HUES6 (cell line): ENCODE measurements at regions not wholly inside any gene's neighbourhood (a gene's known extent, or its start where the extent isn't known, plus 50 kb on each side); places are given as distances from the start of the nearest gene placed in this dataset.

Source experiments
- H3K27ac ChIP-seq: 2 replicates; pipeline ENCODE4 v1.7.0; 2013; ENCODE audit warnings: low read depth, mild to moderate bottlenecking, low read length, inconsistent platforms
- H3K27me3 ChIP-seq: 2 replicates; pipeline ENCODE4 v1.6.1; 2013; ENCODE audit warnings: low read length; ENCODE audit not compliant: control insufficient read depth, insufficient read depth
- H3K36me3 ChIP-seq: 2 replicates; pipeline ENCODE4 v1.6.1; 2013; ENCODE audit warnings: low read length; ENCODE audit not compliant: control insufficient read depth, insufficient read depth
- H3K4me1 ChIP-seq: 2 replicates; pipeline ENCODE4 v1.6.1; 2013; ENCODE audit warnings: low read length; ENCODE audit not compliant: control insufficient read depth, insufficient read depth
- H3K4me3 ChIP-seq: 2 replicates; pipeline ENCODE4 v1.5.1; 2013; ENCODE audit warnings: low read depth, low read length
- H3K9ac ChIP-seq: one replicate; pipeline ENCODE4 v1.6.1; 2013; ENCODE audit warnings: mild to moderate bottlenecking, low read length
- H3K9me3 ChIP-seq: 2 replicates; pipeline ENCODE4 v1.6.1; 2013; ENCODE audit warnings: low read depth, low read length; ENCODE audit not compliant: control insufficient read depth, insufficient read depth

DNA sequence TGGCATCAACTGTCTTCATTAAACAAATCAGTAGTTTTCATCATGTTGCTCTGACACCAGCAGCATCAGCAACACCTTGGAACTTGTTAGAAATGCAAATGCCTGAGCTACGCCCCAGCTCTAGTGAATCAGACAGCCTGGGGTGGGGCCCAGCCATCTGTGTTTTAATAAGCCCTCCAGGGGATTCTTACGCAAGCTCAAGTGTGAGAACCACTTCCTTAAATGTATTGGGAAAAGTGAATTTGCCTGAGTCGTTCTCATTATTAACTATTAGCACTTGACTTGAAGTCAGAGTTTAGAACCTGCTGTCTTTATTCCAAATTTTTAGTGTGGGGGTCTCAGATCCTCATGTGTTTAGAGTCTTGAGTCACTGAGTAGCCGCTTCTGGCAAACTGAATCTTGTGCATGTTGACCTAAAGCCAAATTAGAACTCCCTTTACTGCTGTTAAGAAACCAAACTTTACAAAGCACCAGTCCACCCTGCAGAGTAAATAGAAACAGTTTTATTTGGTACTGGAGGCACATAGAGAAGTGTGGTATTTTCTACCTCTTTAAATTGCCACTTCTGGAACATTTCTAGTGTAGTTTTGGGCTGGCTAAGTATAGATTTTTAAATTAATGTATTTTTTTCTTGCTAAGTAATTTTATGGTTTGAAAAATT is 137.4 kb upstream of the COX10 start:
- Histone ChIP-seq H3K36me3 (no peaks in the 10 kb centered on the region), H3K4me1 (peaks cover 11% of the 10 kb centered on the region), H3K9me3 (peaks cover 5% of the 10 kb centered on the region; the same call in 1 of the 2 replicates), H3K9ac (no peak overlapping the region), H3K27me3 (no peaks in the 10 kb centered on the region), H3K27ac (no peak overlapping the region), H3K4me3 (no peak overlapping the region)

DNA sequence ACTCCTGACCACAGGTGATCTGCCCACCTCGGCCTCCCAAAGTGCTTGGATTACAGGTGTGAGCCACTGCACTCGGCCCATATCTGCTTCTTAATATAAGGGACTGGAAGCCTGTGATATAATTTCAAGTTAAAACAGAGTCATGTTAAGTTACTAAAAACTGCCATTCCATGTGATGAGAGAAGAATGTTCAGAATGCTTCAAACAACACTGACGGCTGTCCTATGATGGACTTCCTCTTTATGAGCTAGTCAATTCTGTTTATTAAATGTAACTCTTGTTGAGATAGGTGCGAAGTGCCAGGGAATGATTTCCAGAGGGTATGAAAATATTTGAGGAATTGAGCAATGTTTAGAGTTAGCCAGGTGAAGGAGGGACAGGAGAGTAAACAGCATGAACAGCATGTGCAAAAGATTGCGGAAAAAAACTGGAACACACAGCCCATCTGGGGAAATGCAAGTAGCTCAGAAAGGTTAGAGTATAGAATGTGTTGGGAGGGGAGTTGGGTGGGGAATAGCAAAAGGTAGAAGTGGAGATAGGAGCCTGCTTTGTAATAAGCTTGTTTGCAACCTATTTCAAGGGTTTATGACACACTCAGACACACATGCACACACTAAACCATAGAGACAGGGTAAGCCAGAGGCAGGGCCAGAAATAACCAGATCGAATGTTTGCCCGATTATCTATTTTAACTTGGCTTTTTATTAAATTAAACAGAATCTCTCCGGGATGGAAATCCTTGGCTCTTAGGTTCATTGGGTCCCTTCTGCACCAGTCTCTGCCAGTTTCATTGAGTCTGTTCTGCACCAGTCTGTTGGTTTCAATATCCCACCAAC is 135.6 kb upstream of the COX10 start:
- no peak overlapping the region for H3K4me3 ChIP-seq
- H3K36me3 ChIP-seq: no peaks in the 10 kb centered on the region
- H3K27me3 ChIP-seq: no peaks in the 10 kb centered on the region
- no peak overlapping the region for H3K27ac ChIP-seq
- no peak overlapping the region for H3K9ac ChIP-seq
- peaks cover 5% of the 10 kb centered on the region; the same call in 1 of the 2 replicates for H3K9me3 ChIP-seq
- peaks cover 11% of the 10 kb centered on the region for H3K4me1 ChIP-seq

DNA sequence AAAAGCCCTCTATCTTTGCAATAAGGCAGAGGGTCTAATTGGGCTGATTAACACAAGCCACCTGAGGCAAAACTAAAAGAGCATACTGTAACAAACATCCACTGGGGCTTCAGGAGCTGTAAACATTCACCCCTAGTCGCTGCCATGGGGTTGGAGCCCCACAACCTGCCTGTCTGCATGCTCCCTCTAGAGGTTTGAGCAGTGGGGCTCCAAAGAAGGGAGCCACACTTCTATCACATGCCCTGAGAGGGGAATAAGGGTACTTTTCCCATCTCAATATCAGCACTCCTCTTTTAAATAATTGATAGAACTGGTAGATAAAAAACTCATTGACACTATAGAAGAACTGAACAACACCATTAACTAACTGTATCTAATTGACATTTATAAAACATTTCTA is 130.1 kb upstream of the COX10 start:
- Histone ChIP-seq H3K27me3 (no peaks in the 10 kb centered on the region), H3K4me1 (no peaks in the 10 kb centered on the region), H3K9ac (no peak overlapping the region)

DNA sequence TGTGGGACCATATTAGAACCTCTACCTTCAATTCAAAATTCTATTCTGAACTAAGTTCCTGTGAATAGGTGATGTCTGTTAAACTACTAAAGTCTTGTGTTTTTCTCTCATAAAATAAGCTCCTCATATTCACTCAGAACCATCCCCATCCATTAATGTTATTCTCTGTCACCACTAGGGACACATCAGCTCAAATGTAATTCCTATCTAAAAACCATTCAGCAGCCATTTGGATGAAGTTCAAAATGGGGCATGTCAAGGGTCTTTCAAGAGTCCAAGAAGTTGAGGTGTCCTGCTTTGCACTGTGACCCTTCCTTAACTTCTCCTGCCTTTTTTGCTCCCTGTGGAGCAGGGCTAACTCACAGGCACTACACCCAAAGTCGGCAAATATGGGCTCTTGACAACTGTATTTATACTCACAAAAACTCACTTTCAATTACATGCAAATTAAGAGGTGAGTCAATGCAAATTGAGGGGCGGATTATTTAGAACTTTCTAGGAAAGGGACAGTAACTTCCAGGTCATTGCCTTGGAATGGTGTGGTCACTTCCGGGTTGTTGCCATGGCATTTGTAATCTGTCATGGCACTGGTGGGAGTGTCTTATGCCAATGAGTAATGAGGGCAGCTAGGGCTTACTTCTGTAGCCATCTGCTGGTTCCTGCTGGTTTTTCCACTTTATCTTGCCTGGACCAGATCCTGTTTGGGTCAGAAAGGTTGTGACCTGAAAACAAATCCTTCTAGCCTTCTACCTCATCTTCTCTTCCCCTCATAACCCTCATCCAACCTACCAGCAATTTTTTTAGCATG is 128.2 kb upstream of the COX10 start:
- no peaks in the 10 kb centered on the region for H3K4me1 ChIP-seq
- H3K36me3 ChIP-seq: no peaks in the 10 kb centered on the region
- no peaks in the 10 kb centered on the region for H3K27me3 ChIP-seq
- no peak overlapping the region for H3K4me3 ChIP-seq
- peaks cover 9% of the 10 kb centered on the region for H3K9me3 ChIP-seq
- no peak overlapping the region for H3K9ac ChIP-seq
- H3K27ac ChIP-seq: no peak overlapping the region

More for the DNA sequence above, 130.1 kb upstream of the COX10 start:
- H3K36me3 ChIP-seq: no peaks in the 10 kb centered on the region
- peaks cover 9% of the 10 kb centered on the region for H3K9me3 ChIP-seq
- H3K27ac ChIP-seq: no peak overlapping the region
- H3K4me3 ChIP-seq: no peak overlapping the region

DNA sequence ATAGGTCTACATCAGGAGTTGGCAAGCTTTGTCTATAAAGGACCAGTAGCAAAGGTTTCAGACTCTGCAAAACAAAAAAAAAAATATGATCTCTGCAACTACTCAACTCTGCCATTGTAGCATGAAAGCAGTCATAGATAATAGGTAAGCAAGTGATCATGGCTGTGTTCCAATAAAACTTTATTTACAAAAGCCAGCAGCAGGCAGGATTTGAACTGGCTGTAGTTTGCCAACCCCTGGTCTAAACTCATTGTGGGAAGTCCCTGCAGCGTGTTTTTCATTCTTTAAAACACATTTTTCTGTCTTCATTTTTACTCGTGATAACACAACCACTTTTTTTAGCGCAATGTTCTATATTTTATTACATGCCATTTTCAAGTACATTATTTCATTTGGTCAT is 127.5 kb upstream of the COX10 start:
- Histone ChIP-seq H3K9me3 (peaks cover 9% of the 10 kb centered on the region), H3K4me3 (no peak overlapping the region), H3K36me3 (no peaks in the 10 kb centered on the region)

DNA sequence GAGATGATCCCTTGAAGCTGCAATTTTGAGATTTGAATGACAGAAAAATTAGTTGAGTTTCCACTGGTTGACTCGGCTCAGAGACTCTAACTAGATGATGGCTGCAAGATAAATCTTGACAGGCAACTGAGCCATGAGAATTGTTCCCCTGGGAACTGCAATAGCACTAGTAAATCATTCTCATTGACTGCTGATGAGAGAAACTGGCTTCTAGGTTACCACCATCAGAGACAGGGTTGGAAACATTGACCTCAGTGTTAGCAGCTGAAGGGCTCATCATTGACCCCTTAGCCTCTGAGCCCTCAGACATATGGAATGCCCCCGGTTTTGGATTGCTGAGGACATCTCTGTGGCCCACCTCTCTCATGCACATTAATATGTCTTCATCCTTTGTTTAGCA is 125.4 kb upstream of the COX10 start:
- H3K9ac ChIP-seq: no peak overlapping the region
- no peak overlapping the region for H3K4me3 ChIP-seq
- H3K36me3 ChIP-seq: no peaks in the 10 kb centered on the region
- peaks cover 9% of the 10 kb centered on the region for H3K9me3 ChIP-seq
- H3K4me1 ChIP-seq: no peaks in the 10 kb centered on the region
- no peaks in the 10 kb centered on the region for H3K27me3 ChIP-seq
- no peak overlapping the region for H3K27ac ChIP-seq

More for the DNA sequence above, 127.5 kb upstream of the COX10 start:
- Histone ChIP-seq H3K9ac (no peak overlapping the region), H3K27ac (no peak overlapping the region), H3K27me3 (no peaks in the 10 kb centered on the region), H3K4me1 (no peaks in the 10 kb centered on the region)

DNA sequence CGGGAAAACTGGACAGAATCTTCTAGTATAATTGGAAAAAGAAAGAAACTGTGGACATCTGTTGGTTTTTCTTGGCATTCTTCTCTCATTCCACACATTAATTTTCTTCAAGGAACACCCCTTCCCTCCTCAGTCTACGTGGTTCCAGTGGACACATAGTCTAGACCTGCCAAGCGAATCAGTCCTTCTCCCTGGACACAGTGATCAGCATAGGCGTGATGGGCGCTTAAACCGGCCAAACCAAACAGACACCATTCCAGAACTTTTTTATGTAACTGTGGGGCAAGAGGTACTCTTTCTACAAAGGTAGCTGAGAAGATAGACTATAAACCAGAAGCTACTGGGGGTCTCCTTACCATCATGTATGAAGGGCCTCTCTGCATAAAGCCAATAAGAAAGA is 121.8 kb upstream of the COX10 start:
- H3K27me3 ChIP-seq: no peaks in the 10 kb centered on the region
- H3K4me3 ChIP-seq: no peak overlapping the region
- H3K36me3 ChIP-seq: no peaks in the 10 kb centered on the region
- H3K9me3 ChIP-seq: no peaks in the 10 kb centered on the region
- H3K27ac ChIP-seq: no peak overlapping the region
- H3K9ac ChIP-seq: no peak overlapping the region
- H3K4me1 ChIP-seq: no peaks in the 10 kb centered on the region

DNA sequence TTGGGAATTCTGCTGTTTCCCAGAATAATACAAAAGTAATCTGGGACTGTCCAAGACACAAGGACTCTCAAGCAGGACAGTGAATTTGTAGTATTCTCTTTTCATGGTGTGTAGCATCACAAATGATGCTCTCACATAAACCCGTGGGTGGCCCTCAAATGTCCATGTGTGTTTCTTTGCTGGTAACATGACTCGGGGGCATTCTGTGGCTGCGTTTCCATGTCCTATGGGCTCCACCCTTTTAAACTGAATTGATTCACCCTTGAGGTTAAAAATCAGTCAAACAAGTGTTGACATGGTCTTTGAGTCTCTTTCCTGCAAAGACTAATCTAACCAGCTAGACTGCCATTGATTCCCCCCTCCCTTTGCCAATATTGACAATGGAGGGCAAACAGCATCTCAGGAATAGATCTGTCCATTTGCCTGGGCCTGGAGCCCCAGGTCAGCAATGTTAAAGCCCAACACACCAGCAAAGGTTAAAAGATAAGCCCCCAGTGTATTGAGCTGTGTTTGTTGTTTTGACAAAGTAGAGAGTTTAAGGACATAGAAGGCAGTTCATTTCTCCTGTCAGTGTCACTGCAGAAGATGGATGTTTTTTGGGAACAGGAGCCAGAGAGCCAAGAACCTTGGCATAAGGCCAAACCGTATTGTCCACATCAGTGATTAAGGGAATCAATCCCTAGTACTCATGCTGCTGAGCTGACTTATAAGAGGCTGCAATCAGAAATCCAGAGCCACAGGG is 117.1 kb upstream of the COX10 start:
- H3K4me1 ChIP-seq: no peaks in the 10 kb centered on the region
- no peaks in the 10 kb centered on the region for H3K36me3 ChIP-seq

DNA sequence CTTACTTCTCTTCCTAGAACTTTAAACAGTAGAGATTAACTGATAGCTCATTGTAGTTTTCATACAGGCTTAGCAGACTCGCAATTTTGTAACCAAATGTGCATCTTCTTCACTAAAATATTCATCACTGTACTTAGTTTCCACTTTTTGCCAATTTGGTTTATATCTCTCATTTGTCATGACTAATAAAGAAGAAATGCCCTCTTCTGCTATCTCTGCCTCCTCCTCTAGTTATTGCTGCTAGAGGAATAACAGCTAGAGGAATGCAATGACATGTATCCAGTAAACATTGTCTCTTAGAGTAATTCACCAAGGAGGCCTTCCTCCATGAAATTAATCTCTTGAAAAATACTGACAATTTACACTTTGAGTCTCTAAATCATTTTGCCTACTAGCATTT is 115.5 kb upstream of the COX10 start:
- Histone ChIP-seq H3K4me1 (no peaks in the 10 kb centered on the region), H3K27ac (no peak overlapping the region), H3K27me3 (no peaks in the 10 kb centered on the region), H3K4me3 (no peak overlapping the region), H3K9ac (no peak overlapping the region), H3K36me3 (no peaks in the 10 kb centered on the region), H3K9me3 (peaks cover 5% of the 10 kb centered on the region; the same call in 1 of the 2 replicates)

More for the DNA sequence above, 117.1 kb upstream of the COX10 start:
- H3K9ac ChIP-seq: no peak overlapping the region
- peaks cover 5% of the 10 kb centered on the region; the same call in 1 of the 2 replicates for H3K9me3 ChIP-seq
- no peak overlapping the region for H3K4me3 ChIP-seq
- H3K27me3 ChIP-seq: no peaks in the 10 kb centered on the region
- H3K27ac ChIP-seq: no peak overlapping the region

DNA sequence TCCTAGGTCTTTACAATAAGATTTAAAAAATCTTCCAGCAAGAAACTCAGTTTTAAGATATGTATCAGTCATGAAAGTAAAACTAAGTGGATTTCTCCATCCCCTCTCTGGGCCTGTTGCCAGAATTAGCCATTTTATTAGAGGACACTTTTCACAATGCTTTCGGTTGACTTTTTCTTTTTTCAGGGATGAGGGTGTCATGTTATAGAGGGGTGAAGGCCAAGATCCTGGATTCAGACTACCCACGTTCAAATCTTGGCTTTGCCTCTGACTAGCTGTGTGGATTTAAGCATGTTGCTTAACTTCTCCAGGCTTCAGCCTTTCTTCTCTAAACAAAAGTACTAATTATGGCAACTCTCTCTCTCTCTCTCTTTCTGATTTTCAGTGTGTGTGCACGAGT is 111.7 kb upstream of the COX10 start:
- Histone ChIP-seq H3K36me3 (no peaks in the 10 kb centered on the region), H3K27ac (no peak overlapping the region), H3K9me3 (peaks cover 5% of the 10 kb centered on the region; the same call in 1 of the 2 replicates), H3K9ac (no peak overlapping the region), H3K27me3 (no peaks in the 10 kb centered on the region), H3K4me3 (no peak overlapping the region), H3K4me1 (no peaks in the 10 kb centered on the region)
